ENCODE measurements at regions not wholly inside any gene's neighbourhood (a gene's known extent, or its start where the extent isn't known, plus 50 kb on each side); places are given as distances from the start of the nearest gene placed in this dataset.

DNA sequence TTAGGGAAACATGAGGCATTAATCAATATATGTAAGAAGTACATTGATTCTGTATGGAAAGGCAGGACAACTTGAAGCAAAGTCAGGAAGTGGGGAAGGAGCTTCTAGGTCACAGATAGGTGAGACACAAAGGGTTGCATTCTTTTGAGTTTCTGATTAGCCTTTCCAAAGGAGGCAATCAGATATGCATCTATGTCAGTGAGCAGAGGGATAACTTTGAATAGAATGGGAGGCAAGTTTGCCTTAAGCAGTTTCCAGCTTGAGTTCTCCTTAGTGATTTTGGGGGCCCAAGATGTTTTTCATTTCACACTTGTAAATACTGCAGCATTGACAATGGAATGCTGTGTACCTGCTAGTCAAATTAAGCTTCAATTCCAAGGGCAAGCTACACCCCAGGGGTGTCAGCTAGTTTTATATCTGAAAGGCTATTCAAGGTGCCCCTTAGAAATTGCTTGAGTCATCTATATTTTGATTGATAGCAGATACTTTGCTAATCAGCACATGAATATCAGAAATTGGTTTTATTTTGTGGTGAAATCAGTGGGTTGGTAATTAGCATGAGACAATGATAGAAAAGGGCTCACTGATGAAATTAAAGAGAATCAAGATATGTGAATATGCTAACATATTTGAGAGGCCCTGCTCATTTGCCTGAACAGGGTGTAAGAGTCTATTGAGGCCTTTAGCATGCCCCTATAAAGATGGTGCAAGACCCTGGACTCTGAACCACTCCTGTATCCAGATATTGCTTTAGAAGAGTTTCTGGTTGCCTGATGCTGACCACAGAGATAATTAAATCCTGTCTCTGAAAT lies 131.5 kb downstream of the TMEM17 start:
- intact Hi-C loops (cut with DNase I): no loop called here
- no peak overlapping the region for H3K9ac ChIP-seq (ENCODE audit: low read depth in 2 of 2, low read length in 2 of 2)
- TF ChIP-seq, protein P1, sequence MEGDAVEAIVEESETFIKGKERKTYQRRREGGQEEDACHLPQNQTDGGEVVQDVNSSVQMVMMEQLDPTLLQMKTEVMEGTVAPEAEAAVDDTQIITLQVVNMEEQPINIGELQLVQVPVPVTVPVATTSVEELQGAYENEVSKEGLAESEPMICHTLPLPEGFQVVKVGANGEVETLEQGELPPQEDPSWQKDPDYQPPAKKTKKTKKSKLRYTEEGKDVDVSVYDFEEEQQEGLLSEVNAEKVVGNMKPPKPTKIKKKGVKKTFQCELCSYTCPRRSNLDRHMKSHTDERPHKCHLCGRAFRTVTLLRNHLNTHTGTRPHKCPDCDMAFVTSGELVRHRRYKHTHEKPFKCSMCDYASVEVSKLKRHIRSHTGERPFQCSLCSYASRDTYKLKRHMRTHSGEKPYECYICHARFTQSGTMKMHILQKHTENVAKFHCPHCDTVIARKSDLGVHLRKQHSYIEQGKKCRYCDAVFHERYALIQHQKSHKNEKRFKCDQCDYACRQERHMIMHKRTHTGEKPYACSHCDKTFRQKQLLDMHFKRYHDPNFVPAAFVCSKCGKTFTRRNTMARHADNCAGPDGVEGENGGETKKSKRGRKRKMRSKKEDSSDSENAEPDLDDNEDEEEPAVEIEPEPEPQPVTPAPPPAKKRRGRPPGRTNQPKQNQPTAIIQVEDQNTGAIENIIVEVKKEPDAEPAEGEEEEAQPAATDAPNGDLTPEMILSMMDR (IDR thresholded peaks at IDR 0.05): no peak
- no peak overlapping the region for H3K4me3 ChIP-seq
- H3K4me1 ChIP-seq: no peaks in the 10 kb centered on the region
- no peaks in the 10 kb centered on the region for H3K9me3 ChIP-seq
- H3K27me3 ChIP-seq: no peaks in the 10 kb centered on the region
- H3K27ac ChIP-seq: no peak overlapping the region
- H3K36me3 ChIP-seq: no peaks in the 10 kb centered on the region
- DNase-seq: no peak

DNA sequence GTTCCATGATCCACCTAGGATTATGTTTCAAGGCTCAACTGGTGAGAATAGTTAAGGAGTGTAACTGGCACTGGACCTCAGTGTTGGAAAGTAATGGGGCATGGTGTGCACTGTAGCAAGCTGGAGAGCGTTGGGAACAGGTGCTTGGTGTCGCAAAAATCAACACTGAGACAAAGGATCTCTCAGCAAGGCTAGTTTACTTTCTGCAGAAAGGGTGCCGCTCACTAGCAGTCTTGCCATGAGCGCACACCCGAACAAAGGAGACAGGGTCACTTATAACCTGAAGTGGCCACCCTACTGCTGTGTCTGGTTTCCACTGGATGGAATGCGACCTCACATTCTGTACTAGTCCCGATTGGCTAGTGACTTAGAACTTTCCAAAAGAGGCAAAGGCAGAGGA lies 133.2 kb downstream of the TMEM17 start:
- Histone ChIP-seq H3K27ac (no peak overlapping the region), H3K36me3 (no peaks in the 10 kb centered on the region), H3K4me1 (no peaks in the 10 kb centered on the region), H3K9ac (ENCODE audit: low read depth in 2 of 2, low read length in 2 of 2) (no peak overlapping the region), H3K4me3 (no peak overlapping the region), H3K9me3 (no peaks in the 10 kb centered on the region), H3K27me3 (no peaks in the 10 kb centered on the region)
- TF ChIP-seq, protein P1 (IDR thresholded peaks at IDR 0.05): no peak
- DNase-seq: no peak
- intact Hi-C loops (cut with DNase I): no loop called here

DNA sequence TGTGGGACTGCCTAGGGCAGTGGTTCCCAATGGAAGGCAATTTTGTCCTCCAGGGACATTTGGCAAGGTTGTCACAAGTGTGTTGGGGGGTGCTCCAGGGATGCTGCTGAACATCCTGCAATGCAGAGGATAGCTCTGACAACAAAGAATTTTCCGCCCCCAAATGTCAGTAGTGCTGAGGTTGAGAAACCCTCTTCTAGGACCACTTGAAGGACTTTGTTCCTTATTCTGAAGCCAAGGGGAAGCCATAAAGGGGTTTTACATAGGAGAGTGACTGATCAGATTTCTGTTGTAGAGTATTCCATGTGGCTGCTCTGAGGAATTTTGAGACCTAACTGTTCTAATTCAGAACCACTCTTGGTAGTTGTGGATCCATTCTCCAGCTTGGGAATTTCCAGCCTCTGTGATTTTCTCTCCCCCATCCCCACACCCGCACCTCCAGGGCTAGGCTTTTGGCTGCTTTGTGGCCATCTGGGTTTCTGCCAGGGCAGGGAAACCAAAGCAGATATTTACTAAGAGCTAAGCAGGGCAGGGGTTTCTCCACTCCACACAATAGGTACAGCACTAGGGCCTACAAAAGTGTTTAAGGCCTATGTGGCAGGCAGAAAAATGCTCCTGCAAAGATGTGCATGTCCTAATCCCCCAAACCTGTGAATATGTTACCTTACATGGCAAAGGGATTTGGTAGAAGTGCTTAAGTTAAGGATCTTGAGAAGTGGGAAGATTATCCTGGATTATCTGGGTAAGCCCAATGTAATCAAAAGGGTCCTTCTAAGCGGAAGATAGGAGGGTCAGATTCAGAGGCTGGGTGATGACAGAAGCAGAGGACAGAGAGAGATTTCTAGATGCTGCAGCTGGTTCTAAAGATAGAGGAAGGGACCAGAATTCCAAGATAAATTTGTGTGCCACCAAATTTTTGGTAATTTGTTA lies 135.4 kb downstream of the TMEM17 start:
- intact Hi-C loops (cut with DNase I): no loop called here
- Histone ChIP-seq H3K4me3 (no peak overlapping the region), H3K36me3 (no peaks in the 10 kb centered on the region), H3K27ac (no peak overlapping the region), H3K9me3 (no peaks in the 10 kb centered on the region), H3K27me3 (no peaks in the 10 kb centered on the region), H3K9ac (ENCODE audit: low read depth in 2 of 2, low read length in 2 of 2) (no peak overlapping the region), H3K4me1 (no peaks in the 10 kb centered on the region)
- no peak for DNase-seq
- TF ChIP-seq, protein P1 (IDR thresholded peaks at IDR 0.05): no peak

DNA sequence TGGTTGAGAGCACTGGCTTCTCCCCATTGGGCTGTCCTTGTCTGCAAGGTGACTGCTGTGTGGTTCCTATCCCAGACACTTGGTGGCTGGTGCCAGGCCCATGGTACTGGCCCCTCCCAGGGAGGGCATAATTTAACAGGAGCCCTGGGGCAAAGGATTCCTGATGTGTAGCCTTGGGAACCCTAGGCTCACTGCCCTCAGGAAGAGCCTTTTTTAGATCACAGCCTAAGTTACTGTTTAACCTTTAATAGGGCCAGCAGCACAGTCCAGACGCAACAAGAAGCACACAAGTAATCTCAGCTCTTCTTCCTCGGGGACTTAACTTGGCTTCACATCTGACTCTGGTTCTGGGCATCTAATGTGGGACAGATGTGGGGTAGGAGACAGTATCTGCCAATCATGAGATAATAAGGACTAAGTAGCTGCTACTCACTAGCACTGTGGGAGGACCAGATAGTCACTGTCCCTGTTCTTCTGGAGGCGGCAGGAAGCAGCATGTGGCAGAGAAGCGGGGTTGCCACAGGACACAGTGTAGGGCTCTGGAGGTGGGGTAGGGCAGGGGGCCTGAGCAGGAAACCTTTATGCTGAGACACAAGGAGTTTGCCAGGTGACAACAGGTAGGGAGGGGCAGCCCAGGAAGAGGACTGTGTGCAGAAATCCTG lies 136.3 kb downstream of the TMEM17 start:
- TF ChIP-seq, protein P1 (IDR thresholded peaks at IDR 0.05): no peak
- DNase-seq: peak; percentile 28
- no peaks in the 10 kb centered on the region for H3K9me3 ChIP-seq

DNA sequence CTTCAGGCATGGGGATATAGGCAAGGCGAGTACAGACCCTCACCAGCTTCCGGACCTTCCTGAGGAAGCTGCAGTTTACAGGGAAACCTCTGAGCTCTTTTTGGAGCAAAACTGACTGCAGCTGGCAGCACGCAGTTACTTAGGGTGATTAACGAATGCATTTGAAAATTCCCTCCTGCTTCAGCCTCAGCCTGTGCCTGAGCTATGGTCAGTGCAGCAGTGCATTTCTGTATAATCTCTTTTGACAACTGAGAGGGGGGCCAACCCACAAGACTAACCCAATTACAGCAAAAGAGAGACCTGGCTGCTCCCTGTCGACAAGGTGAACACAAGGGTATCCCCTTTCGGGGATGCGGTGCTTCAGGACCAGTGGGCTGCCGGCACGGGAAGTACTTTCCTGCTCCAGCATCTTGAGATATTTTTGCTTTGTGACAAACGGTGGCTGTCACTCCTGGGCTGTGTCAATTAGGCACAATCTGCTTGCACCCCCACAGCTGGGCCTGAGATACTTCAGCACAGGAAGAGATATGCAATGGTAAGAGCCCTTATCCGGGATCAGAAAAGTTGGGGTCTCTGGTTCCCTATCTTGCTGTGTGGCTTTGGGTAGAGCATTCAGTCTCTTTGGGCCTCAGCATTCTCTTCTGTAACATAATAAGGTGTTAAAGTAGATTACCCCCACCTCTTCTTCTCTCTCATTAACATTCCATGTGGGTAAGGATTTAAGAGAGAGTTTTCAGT lies 141.0 kb downstream of the TMEM17 start:
- H3K36me3 ChIP-seq: no peaks in the 10 kb centered on the region
- no peak overlapping the region for H3K4me3 ChIP-seq
- H3K27me3 ChIP-seq: no peaks in the 10 kb centered on the region
- H3K4me1 ChIP-seq: no peaks in the 10 kb centered on the region
- no peak overlapping the region for H3K27ac ChIP-seq
- DNase-seq: no peak
- no peak overlapping the region for H3K9ac ChIP-seq (ENCODE audit: low read depth in 2 of 2, low read length in 2 of 2)
- TF ChIP-seq, protein P1 (IDR thresholded peaks at IDR 0.05): no peak
- intact Hi-C loops (cut with DNase I): no loop called here
- H3K9me3 ChIP-seq: no peaks in the 10 kb centered on the region

More for the DNA sequence above, 136.3 kb downstream of the TMEM17 start:
- no peak overlapping the region for H3K9ac ChIP-seq (ENCODE audit: low read depth in 2 of 2, low read length in 2 of 2)
- intact Hi-C loops (cut with DNase I): no loop called here
- H3K4me1 ChIP-seq: no peaks in the 10 kb centered on the region
- H3K27me3 ChIP-seq: no peaks in the 10 kb centered on the region
- H3K4me3 ChIP-seq: no peak overlapping the region
- no peaks in the 10 kb centered on the region for H3K36me3 ChIP-seq
- no peak overlapping the region for H3K27ac ChIP-seq
